NB4 (cell line): ENCODE measurements at regions not wholly inside any gene's neighbourhood (a gene's known extent, or its start where the extent isn't known, plus 50 kb on each side); places are given as distances from the start of the nearest gene placed in this dataset.

ENCODE experiments used
- DNase-seq: peaks from one replicate; pipeline ENCODE4 v3.0.0; 2010; ENCODE audit warnings: low read depth
- H3K4me3 ChIP-seq: one replicate; pipeline ENCODE4 v1.5.1; 2011; ENCODE audit warnings: mild to moderate bottlenecking, low read depth, low read length, moderate library complexity
- CTCF ChIP-seq: IDR thresholded peaks from one replicate; pipeline ENCODE4 v1.5.1; 2012; ENCODE audit warnings: low read depth, low read length
- MAX ChIP-seq: IDR thresholded peaks from 2 replicates; pipeline ENCODE4 v1.6.1; 2011; ENCODE audit warnings: low read depth, low read length
- MYC ChIP-seq: IDR thresholded peaks from 2 replicates; pipeline ENCODE4 v1.6.1; 2011; ENCODE audit warnings: low read depth, low read length
- POLR2A ChIP-seq: IDR thresholded peaks from 2 replicates; pipeline ENCODE4 v1.6.1; 2011; ENCODE audit warnings: mild to moderate bottlenecking; ENCODE audit not compliant: insufficient read length; ENCODE audit errors: extremely low read depth

- DNase-seq = no peak
- no peak overlapping the region for H3K4me3 ChIP-seq
- TF ChIP-seq MYC (no peak), POLR2A (no peak), CTCF (no peak), MAX (no peak)
These were observed 132.5 kb upstream of the SYT6 start for GRCh38 chr1:114286179-114286578.

- TF ChIP-seq CTCF (peak; percentile 90), MAX (no peak), POLR2A (no peak), MYC (peak; percentile 34; the same call in 1 of the 2 replicates)
- peak; percentile 88 for DNase-seq
- H3K4me3 ChIP-seq = no peak overlapping the region
These were observed 129.2 kb upstream of the SYT6 start for GRCh38 chr1:114282751-114283403.

GRCh38 chr1:114278911-114279310, 125.2 kb upstream of the SYT6 start:
- DNase-seq = no peak
- TF ChIP-seq POLR2A = no peak
- TF ChIP-seq CTCF = no peak
- no peak for TF ChIP-seq MAX
- TF ChIP-seq MYC = no peak
- H3K4me3 ChIP-seq = no peak overlapping the region

GRCh38 chr1:114278430-114278829, 124.8 kb upstream of the SYT6 start:
- TF ChIP-seq MAX = no peak
- TF ChIP-seq CTCF = no peak
- TF ChIP-seq POLR2A = no peak
- TF ChIP-seq MYC = no peak
- DNase-seq = no peak
- H3K4me3 ChIP-seq = no peak overlapping the region

GRCh38 chr1:114274621-114275317, 121.1 kb upstream of the SYT6 start:
- DNase-seq = no peak
- H3K4me3 ChIP-seq = no peak overlapping the region
- no peak for TF ChIP-seq MYC
- TF ChIP-seq CTCF = no peak
- no peak for TF ChIP-seq POLR2A
- TF ChIP-seq MAX = no peak
